ENCODE measurements at regions not wholly inside any gene's neighbourhood (a gene's known extent, or its start where the extent isn't known, plus 50 kb on each side); places are given as distances from the start of the nearest gene placed in this dataset.
"Not testable (repeated sequence)": the region's sequence is repeated elsewhere in the genome, so short reads cannot be mapped to it uniquely, and the experiment has no call there.

DNA sequence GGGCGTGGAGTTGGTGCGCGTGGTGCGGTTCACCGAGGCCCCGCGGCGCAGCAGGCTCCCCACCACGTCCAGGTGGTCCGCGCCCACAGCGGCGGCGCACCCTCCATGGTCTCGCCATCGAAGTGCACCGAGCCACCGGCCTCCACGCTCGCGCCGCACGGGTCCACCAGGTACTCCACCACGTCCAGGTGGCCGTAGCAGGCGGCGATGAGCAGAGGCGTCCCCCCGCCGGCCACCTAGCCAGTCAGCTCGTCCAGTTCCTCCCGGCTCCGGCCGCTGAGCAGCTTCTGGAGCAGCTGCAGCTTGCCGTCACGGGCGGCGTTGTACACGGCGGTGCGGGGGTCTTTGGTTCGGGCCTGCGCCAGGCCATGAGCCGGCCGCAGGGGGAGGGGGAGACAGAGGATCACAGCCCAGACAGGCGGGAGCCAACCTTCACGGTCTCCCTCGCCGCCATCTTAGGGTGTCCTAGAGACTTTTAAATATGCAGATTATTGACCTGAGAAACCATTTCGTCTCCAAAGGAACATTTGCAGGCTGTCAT is 149.8 kb downstream of the POTEC start:
- H3K4me3 ChIP-seq (ENCODE audit: low read length); H3K36me3 ChIP-seq (ENCODE audit: control insufficient read depth in 2 of 3, insufficient read depth in 3 of 3, low read length in 3 of 3); H3K27ac Mint-ChIP-seq; CTCF ChIA-PET; POLR2A ChIA-PET; H3K27me3 Mint-ChIP-seq; H3K4me1 ChIP-seq (ENCODE audit: control insufficient read depth in 2 of 2, insufficient read depth in 2 of 2, low read length in 2 of 2); H3K9me3 ChIP-seq (ENCODE audit: control insufficient read depth in 2 of 3, low read length in 3 of 3); H3K27me3 ChIP-seq (ENCODE audit: control insufficient read depth in 2 of 2, insufficient read depth in 2 of 2, low read length in 2 of 2); H3K27ac ChIP-seq (ENCODE audit: low read depth, low read length); ATAC-seq; H3K4me3 Mint-ChIP-seq; H3K36me3 Mint-ChIP-seq; H3K4me1 Mint-ChIP-seq; H3K9me3 Mint-ChIP-seq; DNase-seq: not testable (repeated sequence)
- intact Hi-C loops (cut with micrococcal nuclease), result loop anchor here in 1 of 2 donors (10.0 kb wide), 2 partner anchors 219 to 569 kb away; partner anchors contain the start of gene MC5R

DNA sequence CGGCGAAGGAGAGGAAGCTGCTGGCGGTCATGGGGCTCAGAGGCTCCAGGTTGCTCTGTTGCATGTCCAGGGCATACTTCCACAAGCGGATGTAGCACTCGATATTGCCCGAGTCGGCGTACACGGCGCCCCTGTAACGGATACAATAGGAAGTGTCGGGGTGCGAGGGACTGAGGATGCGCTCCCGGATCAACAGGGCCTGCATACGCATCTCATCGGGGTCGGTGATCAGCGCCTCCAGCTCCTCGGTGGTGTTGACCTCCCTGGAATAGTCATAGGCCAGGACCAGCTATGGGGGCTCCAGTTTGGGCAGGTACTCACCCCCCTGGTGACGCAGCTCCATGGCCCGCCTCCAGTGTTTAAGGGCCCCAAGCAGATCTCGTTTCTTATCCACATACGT is 150.8 kb downstream of the POTEC start:
- ATAC-seq; H3K4me1 ChIP-seq (ENCODE audit: control insufficient read depth in 2 of 2, insufficient read depth in 2 of 2, low read length in 2 of 2); H3K36me3 Mint-ChIP-seq; POLR2A ChIA-PET; H3K27ac Mint-ChIP-seq; H3K27me3 Mint-ChIP-seq; CTCF ChIA-PET; H3K4me3 Mint-ChIP-seq; H3K27ac ChIP-seq (ENCODE audit: low read depth, low read length); DNase-seq; H3K9me3 ChIP-seq (ENCODE audit: control insufficient read depth in 2 of 3, low read length in 3 of 3); H3K27me3 ChIP-seq (ENCODE audit: control insufficient read depth in 2 of 2, insufficient read depth in 2 of 2, low read length in 2 of 2); H3K9me3 Mint-ChIP-seq; H3K4me1 Mint-ChIP-seq; H3K4me3 ChIP-seq (ENCODE audit: low read length); H3K36me3 ChIP-seq (ENCODE audit: control insufficient read depth in 2 of 3, insufficient read depth in 3 of 3, low read length in 3 of 3): not testable (repeated sequence)
- intact Hi-C loops (cut with micrococcal nuclease), result loop anchor here in 1 of 2 donors (10.0 kb wide), 2 partner anchors 218 to 568 kb away; partner anchors contain the start of gene MC5R

DNA sequence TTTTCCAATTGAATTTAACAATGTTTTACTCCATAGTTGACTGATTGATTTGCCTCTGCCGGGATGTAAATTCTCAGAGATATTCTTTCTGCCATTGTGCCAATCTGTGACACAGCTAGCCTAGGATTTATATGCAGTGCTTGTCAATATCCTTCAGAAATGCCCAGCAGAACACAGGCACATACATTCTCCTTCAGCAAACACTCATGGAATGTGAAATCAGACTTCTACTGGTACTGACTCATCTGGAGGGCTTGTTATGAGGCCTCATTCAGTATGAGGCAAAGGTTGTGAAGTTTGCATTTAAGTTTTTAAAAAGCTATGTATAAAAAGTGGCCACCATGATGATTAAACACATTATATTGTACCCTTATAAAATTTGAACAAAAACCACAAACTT is 158.4 kb downstream of the POTEC start:
- CTCF ChIA-PET; H3K36me3 Mint-ChIP-seq; H3K4me1 Mint-ChIP-seq; H3K4me3 ChIP-seq (ENCODE audit: low read length); H3K27me3 Mint-ChIP-seq; H3K27ac Mint-ChIP-seq; H3K4me1 ChIP-seq (ENCODE audit: control insufficient read depth in 2 of 2, insufficient read depth in 2 of 2, low read length in 2 of 2); H3K36me3 ChIP-seq (ENCODE audit: control insufficient read depth in 2 of 3, insufficient read depth in 3 of 3, low read length in 3 of 3); H3K27me3 ChIP-seq (ENCODE audit: control insufficient read depth in 2 of 2, insufficient read depth in 2 of 2, low read length in 2 of 2); ATAC-seq; H3K9me3 Mint-ChIP-seq; DNase-seq; POLR2A ChIA-PET; H3K9me3 ChIP-seq (ENCODE audit: control insufficient read depth in 2 of 3, low read length in 3 of 3); intact Hi-C loops (cut with micrococcal nuclease); H3K4me3 Mint-ChIP-seq; H3K27ac ChIP-seq (ENCODE audit: low read depth, low read length): not testable (repeated sequence)

DNA sequence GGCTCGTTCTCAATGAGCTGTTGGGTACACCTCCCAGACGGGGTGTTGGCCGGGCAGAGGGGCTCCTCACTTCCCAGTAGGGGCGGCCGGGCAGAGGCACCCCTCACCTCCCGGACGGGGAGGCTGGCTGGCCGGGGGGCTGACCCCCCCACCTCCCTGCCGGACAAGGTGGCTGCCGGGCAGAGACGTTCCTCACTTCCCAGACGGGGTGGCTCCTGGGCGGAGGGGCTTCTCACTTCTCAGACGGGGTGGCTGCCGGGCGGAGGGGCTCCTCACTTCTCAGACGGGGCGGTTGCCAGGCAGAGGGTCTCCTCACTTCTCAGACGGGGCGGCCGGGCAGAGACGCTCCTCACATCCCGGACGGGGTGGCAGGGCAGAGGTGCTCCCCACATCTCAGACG is 160.7 kb downstream of the POTEC start:
- H3K27ac Mint-ChIP-seq; H3K4me3 ChIP-seq (ENCODE audit: low read length); H3K9me3 ChIP-seq (ENCODE audit: control insufficient read depth in 2 of 3, low read length in 3 of 3); H3K27ac ChIP-seq (ENCODE audit: low read depth, low read length); ATAC-seq; H3K27me3 Mint-ChIP-seq; H3K9me3 Mint-ChIP-seq; H3K4me1 ChIP-seq (ENCODE audit: control insufficient read depth in 2 of 2, insufficient read depth in 2 of 2, low read length in 2 of 2); intact Hi-C loops (cut with micrococcal nuclease); DNase-seq; POLR2A ChIA-PET; H3K36me3 Mint-ChIP-seq; H3K27me3 ChIP-seq (ENCODE audit: control insufficient read depth in 2 of 2, insufficient read depth in 2 of 2, low read length in 2 of 2); H3K4me3 Mint-ChIP-seq; CTCF ChIA-PET; H3K4me1 Mint-ChIP-seq; H3K36me3 ChIP-seq (ENCODE audit: control insufficient read depth in 2 of 3, insufficient read depth in 3 of 3, low read length in 3 of 3): not testable (repeated sequence)

DNA sequence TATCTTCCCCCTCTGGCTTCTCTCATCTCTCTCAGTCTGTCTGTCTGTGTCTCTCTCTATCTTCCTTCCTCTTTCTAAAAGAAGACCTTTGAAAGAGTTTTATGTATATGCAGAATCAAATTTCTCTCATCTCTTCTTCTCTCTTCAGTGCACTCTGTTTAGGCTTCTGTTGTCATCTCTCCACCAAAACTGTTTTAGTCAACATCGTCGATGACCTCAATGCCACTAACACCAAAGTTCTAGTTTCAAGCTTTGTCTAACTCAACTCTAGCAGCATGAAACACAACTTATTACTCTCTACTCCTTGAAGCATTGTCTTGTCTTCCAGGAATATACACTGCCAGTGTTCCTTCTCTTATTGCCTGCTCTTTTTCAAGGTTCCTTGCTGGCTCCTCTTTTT is 163.9 kb downstream of the POTEC start:
- DNase-seq; POLR2A ChIA-PET; CTCF ChIA-PET; H3K4me3 ChIP-seq (ENCODE audit: low read length); H3K36me3 Mint-ChIP-seq; H3K27ac Mint-ChIP-seq; intact Hi-C loops (cut with micrococcal nuclease); H3K27me3 ChIP-seq (ENCODE audit: control insufficient read depth in 2 of 2, insufficient read depth in 2 of 2, low read length in 2 of 2); H3K4me3 Mint-ChIP-seq; H3K9me3 Mint-ChIP-seq; H3K4me1 ChIP-seq (ENCODE audit: control insufficient read depth in 2 of 2, insufficient read depth in 2 of 2, low read length in 2 of 2); H3K9me3 ChIP-seq (ENCODE audit: control insufficient read depth in 2 of 3, low read length in 3 of 3); H3K4me1 Mint-ChIP-seq; ATAC-seq; H3K27ac ChIP-seq (ENCODE audit: low read depth, low read length); H3K36me3 ChIP-seq (ENCODE audit: control insufficient read depth in 2 of 3, insufficient read depth in 3 of 3, low read length in 3 of 3); H3K27me3 Mint-ChIP-seq: not testable (repeated sequence)

DNA sequence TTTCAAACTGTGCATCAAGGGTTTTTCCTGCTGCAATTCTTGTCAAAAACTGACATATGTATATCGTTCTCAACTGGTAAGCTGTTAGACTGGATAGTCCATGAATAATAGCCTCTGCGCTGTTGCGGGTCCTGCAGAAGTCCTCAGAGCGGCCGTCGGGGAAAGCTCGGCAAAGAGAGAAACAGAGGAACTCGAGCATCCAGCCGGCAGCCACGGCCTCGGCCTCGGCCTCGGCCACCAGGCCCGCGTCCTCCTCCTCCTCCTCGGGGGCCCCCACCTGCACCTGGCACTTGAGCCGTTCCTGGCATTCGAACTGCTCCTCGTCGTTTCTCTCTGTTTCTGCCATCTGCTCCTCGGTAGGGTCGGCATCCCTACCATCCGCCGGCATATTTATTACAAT is 165.0 kb downstream of the POTEC start:
- H3K9me3 Mint-ChIP-seq; H3K27me3 Mint-ChIP-seq; CTCF ChIA-PET; ATAC-seq; H3K36me3 ChIP-seq (ENCODE audit: control insufficient read depth in 2 of 3, insufficient read depth in 3 of 3, low read length in 3 of 3); H3K4me3 ChIP-seq (ENCODE audit: low read length); H3K9me3 ChIP-seq (ENCODE audit: control insufficient read depth in 2 of 3, low read length in 3 of 3); POLR2A ChIA-PET; intact Hi-C loops (cut with micrococcal nuclease); H3K27ac ChIP-seq (ENCODE audit: low read depth, low read length); H3K4me1 Mint-ChIP-seq; H3K27ac Mint-ChIP-seq; DNase-seq; H3K27me3 ChIP-seq (ENCODE audit: control insufficient read depth in 2 of 2, insufficient read depth in 2 of 2, low read length in 2 of 2); H3K4me3 Mint-ChIP-seq; H3K4me1 ChIP-seq (ENCODE audit: control insufficient read depth in 2 of 2, insufficient read depth in 2 of 2, low read length in 2 of 2); H3K36me3 Mint-ChIP-seq: not testable (repeated sequence)

DNA sequence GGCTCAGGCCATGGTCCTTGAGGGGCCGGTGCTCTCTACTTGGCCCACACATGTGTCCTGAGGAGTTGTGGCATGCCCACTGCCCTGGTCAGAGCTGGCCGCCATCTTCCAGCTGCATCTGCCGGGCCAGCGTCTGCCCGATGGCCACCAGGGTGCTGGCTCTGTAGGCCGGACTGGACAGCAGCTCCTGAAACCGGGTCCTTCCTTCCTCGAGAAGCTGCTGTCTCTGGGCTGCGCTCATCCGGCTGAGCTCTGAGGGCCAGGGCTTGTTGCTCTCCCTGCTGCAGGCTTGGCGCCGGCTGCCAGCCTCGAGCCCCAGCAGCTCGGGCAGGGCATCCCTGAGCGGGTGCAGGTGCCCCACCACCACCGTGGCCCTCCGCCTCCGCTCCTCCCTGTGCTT is 182.1 kb downstream of the POTEC start:
- H3K27ac ChIP-seq (ENCODE audit: low read depth, low read length); intact Hi-C loops (cut with micrococcal nuclease); H3K36me3 Mint-ChIP-seq; CTCF ChIA-PET; DNase-seq; H3K27ac Mint-ChIP-seq; ATAC-seq; H3K9me3 ChIP-seq (ENCODE audit: control insufficient read depth in 2 of 3, low read length in 3 of 3); H3K4me3 Mint-ChIP-seq; H3K4me1 Mint-ChIP-seq; H3K4me3 ChIP-seq (ENCODE audit: low read length); H3K27me3 ChIP-seq (ENCODE audit: control insufficient read depth in 2 of 2, insufficient read depth in 2 of 2, low read length in 2 of 2); POLR2A ChIA-PET; H3K4me1 ChIP-seq (ENCODE audit: control insufficient read depth in 2 of 2, insufficient read depth in 2 of 2, low read length in 2 of 2); H3K27me3 Mint-ChIP-seq; H3K9me3 Mint-ChIP-seq; H3K36me3 ChIP-seq (ENCODE audit: control insufficient read depth in 2 of 3, insufficient read depth in 3 of 3, low read length in 3 of 3): not testable (repeated sequence)

All from naive thymus-derived CD4-positive, alpha-beta T cell (primary cell).